GM12891 (cell line): ENCODE measurements at regions not wholly inside any gene's neighbourhood (a gene's known extent, or its start where the extent isn't known, plus 50 kb on each side); places are given as distances from the start of the nearest gene placed in this dataset.
A peak's percentile ranks its signal among the peaks of the same experiment; 100 is the strongest.

Source experiments
- DNase-seq: peaks from one replicate; pipeline ENCODE4 v3.0.0; 2011; ENCODE audit warnings: low spot score; ENCODE audit not compliant: insufficient read length
- FAIRE-seq: peaks from 2 replicates; lab custom pipeline; 2011; peaks lifted over from hg19 to GRCh38; lab: Jason Lieb, UNC
- PAX5 ChIP-seq: IDR thresholded peaks from 2 replicates; pipeline ENCODE4 v1.6.1; 2011; ENCODE audit warnings: low read length, moderate library complexity, mild to moderate bottlenecking; ENCODE audit not compliant: insufficient read depth, severe bottlenecking
- POLR2A ChIP-seq: IDR thresholded peaks from 2 replicates; pipeline ENCODE4 v1.6.1; 2011; ENCODE audit warnings: low read depth, low read length, control low read depth
- POLR2AphosphoS5 ChIP-seq: IDR thresholded peaks from 2 replicates; pipeline ENCODE4 v1.6.1; 2011; ENCODE audit warnings: low read depth, low read length, control low read depth
- POU2F2 ChIP-seq: IDR thresholded peaks from 2 replicates; pipeline ENCODE4 v1.6.1; 2011; ENCODE audit warnings: low read depth, mild to moderate bottlenecking, control low read depth, low read length, moderate library complexity
- SPI1 ChIP-seq: IDR thresholded peaks from 2 replicates; pipeline ENCODE4 v1.6.1; 2011; ENCODE audit warnings: low read depth, low read length, control low read depth
- TAF1 ChIP-seq: IDR thresholded peaks from 2 replicates; pipeline ENCODE4 v1.6.1; 2011; ENCODE audit warnings: low read depth, low read length, control low read depth

GRCh38 chr4:43716721-43717395 lies 731.8 kb downstream of the KCTD8 start:
- DNase-seq = no peak
- no peak for FAIRE-seq

GRCh38 chr4:43718369-43718768 lies 730.2 kb downstream of the KCTD8 start:
- FAIRE-seq (no peak), DNase-seq (no peak)
- no peak for TF ChIP-seq POLR2A
- TF ChIP-seq POU2F2 = no peak
- TF ChIP-seq SPI1 = no peak
- no peak for TF ChIP-seq TAF1
- no peak for TF ChIP-seq POLR2AphosphoS5
- no peak for TF ChIP-seq PAX5

More at GRCh38 chr4:43716721-43717395, 731.8 kb downstream of the KCTD8 start:
- TF ChIP-seq POLR2A (no peak), SPI1 (no peak), TAF1 (no peak), POU2F2 (no peak), POLR2AphosphoS5 (no peak), PAX5 (no peak)

- FAIRE-seq (no peak), DNase-seq (no peak)
- no peak for TF ChIP-seq PAX5
- TF ChIP-seq POLR2AphosphoS5 = no peak
- TF ChIP-seq POLR2A = no peak
- no peak for TF ChIP-seq POU2F2
- TF ChIP-seq TAF1 = no peak
- no peak for TF ChIP-seq SPI1
Measured at GRCh38 chr4:43732829-43733426, 715.7 kb downstream of the KCTD8 start.

GRCh38 chr4:43742083-43742482 lies 706.5 kb downstream of the KCTD8 start:
- FAIRE-seq = no peak
- DNase-seq = no peak
- TF ChIP-seq TAF1 = no peak
- no peak for TF ChIP-seq POU2F2
- no peak for TF ChIP-seq PAX5
- no peak for TF ChIP-seq SPI1
- no peak for TF ChIP-seq POLR2A
- TF ChIP-seq POLR2AphosphoS5 = no peak

- no peak for TF ChIP-seq TAF1
- no peak for TF ChIP-seq SPI1
- no peak for TF ChIP-seq POLR2AphosphoS5
- TF ChIP-seq POU2F2 = no peak
- no peak for TF ChIP-seq POLR2A
- no peak for TF ChIP-seq PAX5
- DNase-seq (no peak), FAIRE-seq (no peak)
Measured at GRCh38 chr4:43754566-43754965, 694.0 kb downstream of the KCTD8 start.

- FAIRE-seq (no peak), DNase-seq (no peak)
- TF ChIP-seq POU2F2 (no peak), SPI1 (no peak), PAX5 (no peak), POLR2AphosphoS5 (no peak), TAF1 (no peak), POLR2A (no peak)
Measured at GRCh38 chr4:43757147-43757546, 691.5 kb downstream of the KCTD8 start.

- FAIRE-seq = no peak
Measured at GRCh38 chr4:43758836-43759235, 689.8 kb downstream of the KCTD8 start.

GRCh38 chr4:43763029-43763610 lies 685.5 kb downstream of the KCTD8 start:
- DNase-seq (no peak), FAIRE-seq (peak; percentile 92)
- TF ChIP-seq POU2F2 (no peak), SPI1 (no peak), TAF1 (no peak), POLR2A (0 out of 2 replicates have a peak, but pooled peaks have one; percentile 48), PAX5 (no peak)

More at GRCh38 chr4:43758836-43759235, 689.8 kb downstream of the KCTD8 start:
- no peak for DNase-seq
- TF ChIP-seq PAX5 (no peak), TAF1 (no peak), POLR2A (no peak), POLR2AphosphoS5 (no peak), POU2F2 (no peak), SPI1 (no peak)

GRCh38 chr4:43765514-43765913 lies 683.1 kb downstream of the KCTD8 start:
- no peak for TF ChIP-seq POLR2A
- TF ChIP-seq SPI1 = no peak
- TF ChIP-seq TAF1 = no peak
- TF ChIP-seq POU2F2 = no peak
- no peak for TF ChIP-seq POLR2AphosphoS5
- TF ChIP-seq PAX5 = no peak
- FAIRE-seq = peak; percentile 45
- DNase-seq = no peak
